Suprapubic skin (tissue), 4 donors: ENCODE measurements at regions not wholly inside any gene's neighbourhood (a gene's known extent, or its start where the extent isn't known, plus 50 kb on each side); places are given as distances from the start of the nearest gene placed in this dataset.

ENCODE experiments used
- CTCF ChIP-seq, 2 donors: fragments of 200-600 bp in 1 of 2; fragments of 450-650 bp in 1 of 2; sonication (generic) in 1 of 2; IDR thresholded peaks; one replicate each; pipeline ENCODE4 v1.5.1; 2016 to 2019; ENCODE audit warnings: antibody characterized with exemption in 2 of 2, mild to moderate bottlenecking in 1 of 2, moderate library complexity in 1 of 2
- EP300 ChIP-seq: sonication (generic); formaldehyde crosslinking; IDR thresholded peaks from one replicate; pipeline ENCODE4 v1.6.1; 2017; ENCODE audit warnings: antibody characterized with exemption
- POLR2A ChIP-seq, 2 donors: fragments of 450-650 bp; IDR thresholded peaks; one replicate each; pipeline ENCODE4 v1.6.1; 2017; ENCODE audit warnings: antibody characterized with exemption in 2 of 2, mild to moderate bottlenecking in 2 of 2, moderate library complexity in 2 of 2
- POLR2AphosphoS5 ChIP-seq, 3 donors: sonication (generic); formaldehyde crosslinking; IDR thresholded peaks; one replicate each; pipeline ENCODE4 v1.6.1; 2017; ENCODE audit warnings: antibody characterized with exemption in 3 of 3

- TF ChIP-seq POLR2AphosphoS5 (IDR thresholded peaks at IDR 0.05) (no peak), CTCF (IDR thresholded peaks at IDR 0.05) (no peak), EP300 (no peak), POLR2A (IDR thresholded peaks at IDR 0.05) (no peak)
Observed at GRCh38 chr1:69421286-69421685, 146.4 kb upstream of the LRRC7 start.
